ENCODE measurements at regions not wholly inside any gene's neighbourhood (a gene's known extent, or its start where the extent isn't known, plus 50 kb on each side); places are given as distances from the start of the nearest gene placed in this dataset.

DNA sequence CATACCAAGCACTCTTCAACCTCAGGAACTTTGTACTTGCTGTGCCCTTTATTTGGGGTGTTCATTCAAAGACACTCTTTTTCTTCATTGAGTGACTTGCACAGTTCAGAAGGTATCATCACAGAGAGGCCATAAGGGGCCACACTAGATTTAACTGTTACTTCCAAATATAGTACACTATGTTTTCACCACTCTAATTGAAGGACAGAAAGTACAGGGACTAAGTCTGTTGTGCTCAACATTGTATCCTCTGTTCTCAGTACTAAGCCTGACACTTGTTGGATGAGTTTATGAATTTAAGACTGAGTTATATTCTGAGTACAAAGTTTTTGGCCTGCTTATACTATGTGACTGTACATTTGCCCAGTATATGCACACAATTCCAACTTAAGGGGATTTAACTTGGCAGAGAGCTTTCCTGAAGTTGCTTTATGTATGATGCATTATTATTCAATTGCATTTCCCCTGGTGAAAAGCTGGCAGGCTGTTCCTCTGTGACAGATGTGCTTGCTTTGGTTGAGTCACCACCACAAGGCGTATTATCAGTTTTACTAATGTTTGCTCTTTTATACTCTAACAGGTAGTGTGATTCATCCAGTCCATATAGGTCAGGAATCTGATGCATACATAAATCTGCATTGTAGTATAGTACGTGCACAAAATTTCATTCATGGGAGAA is 714.8 kb downstream of the TLR4 start:
- no peak for TF ChIP-seq EZH2 (IDR thresholded peaks at IDR 0.05; ENCODE audit: low read length, missing control alignments)
- no peak for TF ChIP-seq CTCF (conservative IDR thresholded peaks at IDR 0.05 in 1 of 2, IDR thresholded peaks at IDR 0.05 in 1 of 2; ENCODE audit: low read depth in 1 of 2, low read length in 2 of 2)
